HG02884 (cell line): ENCODE measurements at regions not wholly inside any gene's neighbourhood (a gene's known extent, or its start where the extent isn't known, plus 50 kb on each side); places are given as distances from the start of the nearest gene placed in this dataset.
"Not testable (repeated sequence)": the region's sequence is repeated elsewhere in the genome, so short reads cannot be mapped to it uniquely, and the experiment has no call there.

ENCODE experiments used
- ATAC-seq: cut with Tn5 transposase; IDR thresholded peaks from one replicate; pipeline ENCODE4 v1.9.1; 2021; ENCODE audit warnings: mild to moderate bottlenecking, moderate library complexity; ENCODE audit not compliant: unreplicated experiment

GRCh38 chr18:54433368-54433767 lies 75.7 kb downstream of the C18orf54 start:
- no peak for ATAC-seq

DNA sequence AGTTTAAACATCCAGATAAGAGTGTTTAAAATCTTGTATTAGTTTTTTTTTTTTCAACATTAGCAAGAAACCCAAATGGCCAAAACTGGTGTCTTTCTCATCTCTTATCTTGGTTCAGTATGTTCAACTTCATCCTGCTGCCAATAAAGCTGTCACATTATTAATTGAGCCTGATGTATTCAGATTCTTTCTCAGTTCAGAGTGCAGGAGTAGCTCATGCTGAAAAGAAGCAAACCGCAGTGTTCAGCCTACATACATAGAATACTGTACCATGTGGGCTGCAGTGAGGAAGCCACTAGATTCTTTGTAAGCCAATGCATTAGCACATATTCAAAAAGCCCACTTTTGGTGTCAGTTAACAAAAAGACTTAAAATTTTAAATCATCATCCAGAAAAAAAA lies 76.2 kb downstream of the C18orf54 start:
- no peak for ATAC-seq

- ATAC-seq = no peak
Observed at GRCh38 chr18:54434453-54434852, 76.7 kb downstream of the C18orf54 start.

DNA sequence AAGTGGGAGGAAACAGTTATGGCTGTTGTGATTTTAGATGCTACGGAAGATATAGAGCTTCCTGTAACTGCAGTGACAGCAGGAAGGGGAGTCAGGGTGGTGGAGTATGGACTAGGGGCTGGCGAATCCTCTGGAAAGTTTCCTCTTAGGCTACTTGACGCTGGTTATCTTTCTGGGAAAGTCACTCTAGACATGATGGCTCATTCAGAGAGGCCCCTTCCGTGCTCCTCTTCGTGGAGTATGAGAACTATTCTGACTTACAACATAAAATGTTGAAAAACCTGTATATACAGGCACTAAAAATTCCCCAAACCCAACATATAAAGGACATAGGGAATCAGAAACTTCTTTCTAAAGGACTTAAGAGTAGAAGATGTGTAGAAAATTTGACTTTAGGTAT lies 78.8 kb downstream of the C18orf54 start:
- ATAC-seq = no peak

- ATAC-seq = no peak
Observed at GRCh38 chr18:54440292-54440691, 82.6 kb downstream of the C18orf54 start.

DNA sequence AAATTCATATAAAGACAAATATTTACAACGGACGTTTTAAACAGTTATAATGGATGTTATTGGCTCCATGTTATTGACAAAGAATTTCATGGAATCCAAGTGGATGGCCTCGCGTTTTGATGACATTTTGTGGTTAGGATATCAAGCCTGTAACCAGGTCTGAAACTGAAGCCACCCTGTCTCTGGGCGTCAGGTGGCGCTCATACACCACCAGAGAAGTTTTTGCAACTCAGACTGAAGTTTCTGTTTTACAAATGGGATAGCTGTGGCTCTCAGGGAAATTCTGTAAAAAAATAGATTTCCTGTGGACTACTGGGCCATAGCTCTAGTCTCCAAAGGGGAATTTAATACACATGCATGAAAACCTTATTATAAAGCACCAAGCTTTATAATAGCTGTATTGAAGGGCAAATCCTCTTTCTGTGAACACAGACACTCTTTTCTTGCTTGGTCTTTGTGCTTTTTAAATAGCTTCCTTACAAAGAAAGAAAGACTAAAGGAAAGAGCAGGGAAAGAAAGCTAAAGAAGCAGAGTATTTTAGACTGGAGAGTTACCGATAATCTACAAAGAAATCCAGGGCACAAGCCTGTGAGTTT lies 86.7 kb downstream of the C18orf54 start:
- peak; percentile 82 for ATAC-seq

GRCh38 chr18:54453996-54454395 lies 96.3 kb downstream of the C18orf54 start:
- ATAC-seq = no peak

DNA sequence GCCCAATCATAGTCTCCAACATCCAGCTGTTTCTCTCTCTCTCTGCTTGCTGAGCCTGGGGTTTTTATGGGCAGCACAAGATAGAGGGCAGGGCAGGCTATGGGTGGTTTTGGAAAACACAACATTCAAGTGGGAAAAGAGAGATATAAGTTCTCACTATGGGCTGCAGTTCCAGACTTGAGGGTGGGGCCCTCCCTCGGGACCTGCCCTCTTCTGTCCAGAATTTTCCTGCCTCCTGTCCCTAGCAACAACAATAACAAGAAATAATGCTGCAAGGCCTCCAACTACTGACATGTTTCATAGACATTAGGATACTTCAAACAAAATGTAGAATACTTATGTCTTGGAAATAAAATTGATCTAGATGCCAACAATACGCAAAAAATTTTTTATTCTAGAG lies 107.8 kb downstream of the C18orf54 start:
- ATAC-seq = no peak

DNA sequence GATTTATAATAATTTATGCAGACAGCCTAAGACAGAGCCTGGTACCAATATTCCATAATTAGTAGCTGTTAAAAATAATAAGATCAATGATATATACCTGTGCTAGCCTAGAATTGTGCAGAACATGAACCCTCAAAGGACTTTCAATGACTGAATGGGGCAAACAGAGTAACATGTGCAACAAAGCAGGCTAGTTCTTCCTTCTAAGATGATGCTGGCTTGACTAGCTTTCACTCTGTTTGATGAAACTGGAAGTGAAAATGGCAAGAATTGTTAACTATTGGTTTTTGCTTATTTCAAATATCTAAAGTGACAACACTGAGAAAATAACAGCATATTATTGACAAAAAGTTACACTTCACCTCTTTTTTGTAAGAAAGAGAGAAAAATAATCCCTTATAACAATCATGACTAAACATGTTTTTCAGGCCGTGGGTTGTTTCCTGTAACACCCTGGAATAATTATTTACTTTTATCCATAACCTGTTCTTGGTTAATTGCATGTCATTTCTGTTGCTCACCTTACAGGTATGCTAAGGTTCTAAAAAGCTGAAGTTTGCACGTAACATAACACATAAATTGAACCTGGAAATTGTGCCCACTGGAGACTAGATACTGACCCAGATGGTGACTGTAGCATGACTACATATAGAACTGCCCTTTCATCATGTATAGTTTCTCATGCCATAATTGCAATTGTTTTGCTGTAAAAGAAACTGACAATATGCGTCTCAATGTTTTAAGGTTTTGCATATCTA lies 108.7 kb downstream of the C18orf54 start:
- no peak for ATAC-seq

DNA sequence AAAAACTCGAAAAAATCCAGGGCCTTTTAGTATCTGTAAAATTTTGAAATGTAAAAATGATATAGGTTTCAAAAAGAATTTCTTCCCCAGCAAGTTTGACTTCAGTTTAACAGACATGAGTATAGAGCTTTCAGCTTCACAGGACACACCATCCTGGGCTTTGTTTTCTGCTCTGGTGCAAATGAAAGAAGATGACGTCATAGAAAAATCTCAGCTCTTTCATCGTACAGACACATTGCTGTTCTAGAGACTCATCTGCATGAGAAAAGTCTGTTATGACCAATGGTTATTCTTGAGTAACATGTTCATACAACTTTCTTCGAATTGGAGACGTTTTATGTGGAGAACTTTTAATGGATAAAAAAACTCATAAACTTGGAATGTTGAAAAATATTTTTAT lies 111.7 kb upstream of the DYNAP start:
- no peak for ATAC-seq

DNA sequence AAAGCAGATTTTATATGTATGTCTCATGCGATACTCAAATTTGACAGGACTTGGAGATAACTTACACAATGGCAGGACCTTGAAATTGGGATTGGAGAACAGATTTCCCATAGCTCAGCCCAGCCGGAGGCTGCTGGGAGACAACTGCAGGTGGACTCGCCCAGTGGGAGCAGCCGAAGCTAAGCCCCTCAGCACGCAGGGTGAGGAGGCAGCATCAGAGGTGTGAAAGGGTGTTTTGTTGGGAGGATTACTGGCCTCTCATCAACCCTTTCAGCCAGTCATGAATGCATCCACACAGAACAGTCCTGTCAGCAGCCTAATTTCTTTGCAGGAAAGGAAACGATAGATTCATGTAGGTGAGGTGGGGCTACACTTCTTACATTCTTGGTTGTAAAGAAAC lies 110.4 kb upstream of the DYNAP start:
- ATAC-seq = no peak

DNA sequence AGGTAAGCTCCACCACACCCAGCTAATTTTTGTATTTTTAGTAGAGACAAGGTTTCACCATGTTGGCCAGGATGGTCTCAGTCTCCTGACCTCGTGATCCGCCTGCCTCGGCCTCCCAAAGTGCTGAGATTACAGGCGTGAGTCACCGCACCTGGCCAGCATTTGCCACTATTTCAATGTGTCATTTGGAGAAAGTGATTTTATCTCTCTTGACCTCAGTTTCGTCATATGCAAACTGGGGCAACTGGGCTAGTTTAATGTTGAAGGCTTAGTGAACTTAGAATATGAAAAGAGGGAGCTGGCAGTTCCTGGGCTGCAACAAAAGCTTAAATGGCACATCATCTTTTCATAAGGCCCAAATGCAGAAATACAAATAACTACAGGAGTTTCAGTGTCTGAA lies 88.6 kb upstream of the DYNAP start:
- not testable (repeated sequence) for ATAC-seq

GRCh38 chr18:54503131-54503894 lies 87.7 kb upstream of the DYNAP start:
- no peak for ATAC-seq

GRCh38 chr18:54506516-54507261 lies 84.4 kb upstream of the DYNAP start:
- peak; percentile 90 for ATAC-seq

- no peak for ATAC-seq
Observed at GRCh38 chr18:54509793-54510192, 81.3 kb upstream of the DYNAP start.

DNA sequence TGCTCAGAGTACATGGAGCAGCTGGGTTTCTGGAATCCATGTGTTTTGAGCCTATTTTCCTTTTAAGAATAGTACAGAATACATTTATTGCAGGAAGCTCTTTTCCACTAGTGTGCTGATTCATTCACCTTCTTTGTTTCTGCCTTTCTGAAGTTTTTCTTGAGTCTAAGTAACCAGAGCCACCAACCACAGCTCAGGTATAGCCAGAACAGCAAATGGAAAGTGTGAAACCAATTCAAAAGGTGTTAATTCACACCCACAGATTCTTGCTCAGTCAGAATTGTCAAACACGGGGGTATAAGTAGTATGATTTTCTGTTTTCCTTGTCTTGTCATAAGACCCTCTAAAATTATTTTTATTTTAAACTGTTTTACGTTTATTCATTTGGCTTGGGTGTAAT lies 75.9 kb upstream of the DYNAP start:
- no peak for ATAC-seq

GRCh38 chr18:54517521-54517920 lies 73.5 kb upstream of the DYNAP start:
- ATAC-seq = no peak

DNA sequence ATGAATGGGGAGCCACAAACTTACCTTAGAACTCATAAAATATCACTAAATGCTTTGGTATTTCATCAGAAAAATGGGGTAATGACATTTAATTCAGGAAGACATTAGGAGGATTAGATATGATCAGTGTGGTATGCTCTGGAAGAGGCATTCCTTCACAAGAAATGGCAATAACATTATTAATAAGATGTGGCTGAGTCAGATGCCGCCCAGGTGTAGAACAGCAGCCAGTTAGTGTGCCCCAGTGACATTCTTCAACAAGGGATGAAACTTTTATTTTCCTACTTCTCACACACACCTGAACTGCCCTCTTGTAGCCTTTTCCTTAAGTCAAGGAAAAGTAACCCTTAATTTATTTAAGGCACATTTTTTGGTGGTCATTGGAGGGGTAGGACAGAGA lies 69.2 kb upstream of the DYNAP start:
- ATAC-seq = no peak

DNA sequence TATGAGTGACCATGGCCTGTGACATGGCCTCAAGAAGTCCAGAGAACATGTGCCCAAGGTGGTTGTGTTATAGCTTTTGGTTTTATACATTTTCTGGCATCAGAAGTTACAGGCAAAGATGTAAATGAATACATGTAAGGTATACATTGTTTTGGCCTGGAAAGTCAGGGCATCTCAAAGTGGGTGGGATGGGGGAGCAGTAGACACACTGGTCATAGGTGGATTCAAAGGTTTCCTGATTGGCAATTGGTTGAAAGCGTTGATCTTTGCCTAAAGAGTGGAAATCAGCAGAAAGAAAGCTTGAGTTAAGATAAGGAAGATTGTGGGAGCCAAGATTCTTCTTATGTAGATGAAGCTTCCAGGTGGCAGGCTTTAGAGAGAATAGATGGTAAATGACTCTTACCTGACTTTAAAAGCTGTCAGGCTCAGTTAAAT lies 62.1 kb upstream of the DYNAP start:
- ATAC-seq = no peak

DNA sequence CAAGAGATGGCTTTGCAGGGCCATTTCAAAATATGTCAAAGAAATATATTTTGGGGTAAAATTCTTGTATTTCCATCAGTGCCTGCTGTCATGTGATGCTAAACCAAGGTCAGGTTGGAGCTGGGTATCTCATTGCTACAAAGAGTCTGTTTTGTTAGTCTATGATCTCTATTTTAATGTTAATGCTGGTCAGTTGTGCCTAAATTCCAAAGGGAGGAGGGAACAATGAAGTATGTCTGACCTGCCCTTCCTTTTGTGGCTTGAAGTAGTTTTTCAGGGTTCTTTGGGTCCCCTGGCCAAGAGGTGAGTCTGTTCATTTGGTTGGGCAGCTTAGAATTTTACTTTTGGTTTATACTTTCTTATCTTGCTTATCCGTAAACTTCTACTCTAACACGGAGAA lies 61.6 kb upstream of the DYNAP start:
- no peak for ATAC-seq

GRCh38 chr18:54530285-54530684 lies 60.8 kb upstream of the DYNAP start:
- no peak for ATAC-seq
